PC-9 (cell line): ENCODE measurements at regions not wholly inside any gene's neighbourhood (a gene's known extent, or its start where the extent isn't known, plus 50 kb on each side); places are given as distances from the start of the nearest gene placed in this dataset.

ENCODE experiments used
- EZH2 ChIP-seq: fragments of 200-600 bp; sonication (generic); IDR thresholded peaks from 2 replicates; pipeline ENCODE4 v1.8.0; 2017; ENCODE audit warnings: antibody characterized with exemption, low read depth
- TF ChIP-seq, protein P1 (sequence below): fragments of 200-600 bp; sonication (generic); conservative IDR thresholded peaks from 2 replicates; pipeline ENCODE4 v1.6.1; 2017; ENCODE audit warnings: mixed run types, antibody characterized with exemption, mild to moderate bottlenecking, moderate library complexity

DNA sequence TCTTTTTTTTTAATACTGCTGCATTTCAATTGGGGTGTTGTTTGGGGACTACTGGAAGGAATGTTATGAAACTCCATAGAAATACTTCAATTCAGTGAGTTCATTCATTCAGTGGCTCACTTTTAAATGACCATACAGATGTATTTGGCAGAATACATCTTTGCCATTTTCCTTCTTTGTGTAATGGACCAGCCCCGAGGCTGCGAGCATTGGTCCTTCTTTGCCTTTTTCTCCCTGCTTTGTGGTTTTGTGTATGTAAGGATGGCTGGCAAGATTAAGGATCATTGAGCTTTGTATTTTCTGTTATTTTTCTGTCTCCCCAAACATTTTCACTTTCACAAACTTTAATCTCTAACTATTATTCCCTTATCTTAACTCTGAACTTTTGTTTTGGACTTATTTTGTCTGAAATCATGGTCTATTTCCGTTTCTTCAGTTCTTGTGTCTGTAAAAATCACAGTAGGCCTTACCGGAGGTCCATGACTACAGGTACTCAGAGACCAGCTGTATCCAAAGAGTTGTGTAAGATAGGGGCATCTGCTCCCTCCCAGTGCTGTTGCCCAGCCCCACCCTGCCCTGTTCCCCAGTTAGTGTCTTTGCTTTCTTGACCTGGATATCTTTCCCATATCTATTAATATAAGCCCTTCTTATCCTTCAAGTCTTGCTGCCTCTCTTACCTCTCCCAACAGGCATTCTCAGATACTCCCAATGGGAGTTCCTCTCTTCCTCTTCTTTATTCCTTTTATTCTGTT lies 154.3 kb upstream of the DMRT1 start:
- TF ChIP-seq, protein P1, sequence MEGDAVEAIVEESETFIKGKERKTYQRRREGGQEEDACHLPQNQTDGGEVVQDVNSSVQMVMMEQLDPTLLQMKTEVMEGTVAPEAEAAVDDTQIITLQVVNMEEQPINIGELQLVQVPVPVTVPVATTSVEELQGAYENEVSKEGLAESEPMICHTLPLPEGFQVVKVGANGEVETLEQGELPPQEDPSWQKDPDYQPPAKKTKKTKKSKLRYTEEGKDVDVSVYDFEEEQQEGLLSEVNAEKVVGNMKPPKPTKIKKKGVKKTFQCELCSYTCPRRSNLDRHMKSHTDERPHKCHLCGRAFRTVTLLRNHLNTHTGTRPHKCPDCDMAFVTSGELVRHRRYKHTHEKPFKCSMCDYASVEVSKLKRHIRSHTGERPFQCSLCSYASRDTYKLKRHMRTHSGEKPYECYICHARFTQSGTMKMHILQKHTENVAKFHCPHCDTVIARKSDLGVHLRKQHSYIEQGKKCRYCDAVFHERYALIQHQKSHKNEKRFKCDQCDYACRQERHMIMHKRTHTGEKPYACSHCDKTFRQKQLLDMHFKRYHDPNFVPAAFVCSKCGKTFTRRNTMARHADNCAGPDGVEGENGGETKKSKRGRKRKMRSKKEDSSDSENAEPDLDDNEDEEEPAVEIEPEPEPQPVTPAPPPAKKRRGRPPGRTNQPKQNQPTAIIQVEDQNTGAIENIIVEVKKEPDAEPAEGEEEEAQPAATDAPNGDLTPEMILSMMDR, result no peak
- TF ChIP-seq EZH2, result no peak
